WTC11 (cell line): ENCODE measurements at regions not wholly inside any gene's neighbourhood (a gene's known extent, or its start where the extent isn't known, plus 50 kb on each side); places are given as distances from the start of the nearest gene placed in this dataset.
"Not testable (repeated sequence)": the region's sequence is repeated elsewhere in the genome, so short reads cannot be mapped to it uniquely, and the experiment has no call there.

ENCODE experiments used
- ATAC-seq: fragments of 200-7000 bp; cut with Tn5 transposase; 2 replicates; pipeline ENCODE4 v1.10.0; 2021; ENCODE audit warnings: mild to moderate bottlenecking, moderate library complexity
- CTCF ChIA-PET: fragments of 300-600 bp; sonication (Branson Sonifier 250); formaldehyde crosslinking; loops from one replicate; lab custom pipeline; 2021; ENCODE audit warnings: antibody characterized with exemption; lab: Charles Lee
- POLR2A ChIA-PET: fragments of 350-600 bp; sonication (Branson Sonifier 250); formaldehyde crosslinking; loops from one replicate; lab custom pipeline; 2021; ENCODE audit warnings: antibody characterized with exemption; lab: Charles Lee
- DNase-seq: peaks from one replicate; pipeline ENCODE4 v3.0.0; 2021; ENCODE audit warnings: low spot score
- H3K27ac Mint-ChIP-seq: 2 replicates; pipeline ENCODE4 v1.8.0; 2021; ENCODE audit warnings: mixed read lengths
- H3K27me3 Mint-ChIP-seq: 2 replicates; pipeline ENCODE4 v1.8.0; 2021; ENCODE audit warnings: low read depth, mild to moderate bottlenecking, moderate library complexity, mixed read lengths
- H3K36me3 Mint-ChIP-seq: 2 replicates; pipeline ENCODE4 v1.8.0; 2021; ENCODE audit warnings: mixed read lengths
- H3K4me1 Mint-ChIP-seq: 2 replicates; pipeline ENCODE4 v1.8.0; 2022; ENCODE audit warnings: mixed read lengths
- H3K4me3 Mint-ChIP-seq: 2 replicates; pipeline ENCODE4 v1.8.0; 2021; ENCODE audit warnings: mild to moderate bottlenecking, moderate library complexity, mixed read lengths
- H3K9me3 Mint-ChIP-seq: 2 replicates; pipeline ENCODE4 v1.8.0; 2021; ENCODE audit warnings: mixed read lengths
- CREB1 ChIP-seq: sonication (generic); formaldehyde crosslinking; IDR thresholded peaks from 2 replicates; pipeline ENCODE4 v1.8.0; 2023; ENCODE audit warnings: mild to moderate bottlenecking, missing genetic modification reagents
- ESRRA ChIP-seq: sonication (generic); formaldehyde crosslinking; IDR thresholded peaks from 2 replicates; pipeline ENCODE4 v1.8.1; 2022; ENCODE audit warnings: mild to moderate bottlenecking, missing genetic modification reagents, borderline replicate concordance
- GRHL2 ChIP-seq: fragments of 250-450 bp; sonication (Bioruptor Pico); IDR thresholded peaks from 2 replicates; pipeline ENCODE4 v1.8.0; 2022; ENCODE audit warnings: mild to moderate bottlenecking, moderate library complexity; ENCODE audit not compliant: insufficient replicate concordance, severe bottlenecking
- KAT7 ChIP-seq: sonication (generic); formaldehyde crosslinking; IDR thresholded peaks from 2 replicates; pipeline ENCODE4 v1.8.1; 2023; ENCODE audit warnings: missing genetic modification reagents, mild to moderate bottlenecking, borderline replicate concordance
- NFE2L1 ChIP-seq: sonication (generic); formaldehyde crosslinking; IDR thresholded peaks from 2 replicates; pipeline ENCODE4 v1.8.1; 2023; ENCODE audit warnings: missing genetic modification reagents
- TCF7 ChIP-seq: sonication (generic); formaldehyde crosslinking; IDR thresholded peaks from 2 replicates; pipeline ENCODE4 v1.8.0; 2022; ENCODE audit warnings: mild to moderate bottlenecking, low read depth, missing genetic modification reagents, moderate library complexity
- TP53 ChIP-seq: sonication (generic); formaldehyde crosslinking; IDR thresholded peaks from 2 replicates; pipeline ENCODE4 v1.8.1; 2023; ENCODE audit warnings: mild to moderate bottlenecking, missing genetic modification reagents
- ZNF416 ChIP-seq: fragments of 250-450 bp; sonication (Bioruptor Pico); IDR thresholded peaks from 2 replicates; pipeline ENCODE4 v1.9.0; 2021; ENCODE audit warnings: mild to moderate bottlenecking, inconsistent platforms
- TF ChIP-seq, protein P1 (sequence below): sonication (generic); formaldehyde crosslinking; IDR thresholded peaks from 2 replicates; pipeline ENCODE4 v1.8.1; 2022; ENCODE audit warnings: low read depth, mild to moderate bottlenecking, moderate library complexity, missing genetic modification reagents, borderline replicate concordance
- TF ChIP-seq, protein P2 (sequence below): sonication (generic); formaldehyde crosslinking; IDR thresholded peaks from 2 replicates; pipeline ENCODE4 v1.8.1; 2022; ENCODE audit warnings: missing genetic modification reagents, borderline replicate concordance
- TF ChIP-seq, protein P3 (sequence below): sonication (generic); formaldehyde crosslinking; IDR thresholded peaks from 2 replicates; pipeline ENCODE4 v1.8.1; 2023; ENCODE audit warnings: mild to moderate bottlenecking, missing genetic modification reagents
- TF ChIP-seq, protein P4 (sequence below): sonication (generic); formaldehyde crosslinking; IDR thresholded peaks from 2 replicates; pipeline ENCODE4 v1.8.1; 2023; ENCODE audit warnings: mild to moderate bottlenecking, missing genetic modification reagents, moderate library complexity
- TF ChIP-seq, protein P5 (sequence below): sonication (generic); formaldehyde crosslinking; IDR thresholded peaks from 2 replicates; pipeline ENCODE4 v1.8.1; 2023; ENCODE audit warnings: mild to moderate bottlenecking, moderate library complexity, missing genetic modification reagents
- TF ChIP-seq, protein P6 (sequence below): sonication (generic); formaldehyde crosslinking; IDR thresholded peaks from 2 replicates; pipeline ENCODE4 v1.8.1; 2022; ENCODE audit warnings: mild to moderate bottlenecking, moderate library complexity, missing genetic modification reagents
- TF ChIP-seq, protein P7 (sequence below): fragments of 250-450 bp; sonication (Bioruptor Pico); IDR thresholded peaks from 2 replicates; pipeline ENCODE4 v2.1.2; 2022; ENCODE audit warnings: mild to moderate bottlenecking, moderate library complexity

DNA sequence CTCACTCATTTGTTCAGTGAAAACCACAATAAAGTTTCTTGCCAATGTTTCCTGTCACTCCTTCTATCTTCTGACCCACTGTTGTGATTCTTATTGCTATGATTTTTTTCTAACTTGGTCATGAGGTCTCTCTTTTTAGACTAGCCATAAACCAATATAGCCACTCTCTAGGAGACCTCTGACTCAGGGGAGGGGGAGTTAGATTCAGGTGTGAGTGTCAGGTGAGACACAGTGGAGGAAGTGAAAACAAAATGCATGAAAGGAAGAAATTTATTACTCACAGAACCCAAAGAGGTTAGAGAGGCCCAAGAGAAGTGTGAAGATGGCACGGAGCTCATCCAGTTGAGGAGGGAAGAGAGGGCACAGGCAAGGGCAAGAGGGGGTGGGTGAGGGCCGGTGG, 94.4 kb upstream of the PRSS3 start:
- ATAC-seq, POLR2A ChIA-PET, H3K9me3 Mint-ChIP-seq, H3K36me3 Mint-ChIP-seq, DNase-seq, H3K4me3 Mint-ChIP-seq, H3K27me3 Mint-ChIP-seq, CTCF ChIA-PET, H3K27ac Mint-ChIP-seq: not testable (repeated sequence)
- peaks cover 17% of the 10 kb centered on the region for H3K4me1 Mint-ChIP-seq

DNA sequence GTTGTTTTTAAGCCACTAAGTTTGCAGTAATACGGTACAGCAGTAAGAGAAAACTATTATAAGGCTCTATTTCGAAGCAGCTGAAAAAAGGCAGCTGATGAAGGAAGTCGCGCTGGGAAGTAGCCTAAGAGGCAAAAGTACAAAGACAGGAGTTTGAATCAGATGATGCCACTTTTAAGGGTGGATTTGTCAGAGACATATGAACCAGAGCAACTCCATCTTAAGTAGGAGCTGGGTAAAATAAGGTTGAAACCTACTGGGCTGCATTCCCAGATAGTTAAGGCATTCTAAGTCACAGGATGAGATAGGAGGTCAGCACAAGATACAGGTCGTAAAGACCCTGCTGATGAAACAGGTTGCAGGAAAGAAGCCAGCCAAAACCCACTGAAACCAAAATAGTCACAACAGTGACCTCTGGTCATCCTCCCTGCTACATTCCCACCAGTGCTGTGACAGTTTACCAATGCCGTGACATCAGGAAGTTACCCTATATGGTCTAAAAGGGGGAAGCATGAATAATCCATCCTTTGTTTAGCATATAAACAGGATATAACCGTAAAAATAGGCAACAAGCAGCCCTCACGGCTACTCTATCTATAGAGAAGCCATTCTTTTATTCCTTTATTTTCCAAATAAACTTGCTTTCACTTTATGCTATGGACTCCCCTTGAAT, 91.8 kb upstream of the PRSS3 start:
- H3K4me3 Mint-ChIP-seq: no peak overlapping the region
- peaks cover 20% of the 10 kb centered on the region for H3K9me3 Mint-ChIP-seq
- CTCF ChIA-PET: interaction anchor here (1.1 to 1.2 kb wide), 2 partner anchors 16 to 18 kb away, joined by 3 read pairs; no protein-coding TSS in a partner anchor

DNA sequence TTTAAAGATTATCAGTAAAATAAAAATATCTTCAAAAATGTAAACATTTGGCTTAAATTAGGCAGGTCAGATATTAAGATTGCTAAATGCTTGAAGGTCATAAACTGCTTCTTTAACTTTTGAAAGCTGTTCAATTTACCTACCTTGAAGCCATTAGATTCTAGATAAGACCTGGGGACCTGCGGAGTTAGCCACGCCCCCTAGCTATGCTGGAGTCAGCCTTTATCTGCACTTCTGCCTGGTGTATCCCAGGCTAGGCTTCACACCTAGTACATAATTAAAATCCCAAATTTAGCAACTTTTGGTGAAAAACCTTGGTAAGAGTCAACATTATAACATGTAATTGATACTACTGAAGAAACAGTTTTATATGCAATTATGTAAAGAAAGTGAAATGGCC, 89.9 kb upstream of the PRSS3 start:
- CTCF ChIA-PET: interaction anchor here (0.6 to 1.2 kb wide), 4 partner anchors 14 to 129 kb away, joined by 3 to 4 read pairs (median 3); no protein-coding TSS in a partner anchor

More for the DNA sequence above, 91.8 kb upstream of the PRSS3 start:
- Mint-ChIP-seq H3K36me3 (peaks cover 15% of the 10 kb centered on the region), H3K27ac (no peak overlapping the region), H3K27me3 (peaks cover 2% of the 10 kb centered on the region; the same call in 1 of the 2 replicates), H3K4me1 (peaks cover 8% of the 10 kb centered on the region)
- TF ChIP-seq, protein P1, sequence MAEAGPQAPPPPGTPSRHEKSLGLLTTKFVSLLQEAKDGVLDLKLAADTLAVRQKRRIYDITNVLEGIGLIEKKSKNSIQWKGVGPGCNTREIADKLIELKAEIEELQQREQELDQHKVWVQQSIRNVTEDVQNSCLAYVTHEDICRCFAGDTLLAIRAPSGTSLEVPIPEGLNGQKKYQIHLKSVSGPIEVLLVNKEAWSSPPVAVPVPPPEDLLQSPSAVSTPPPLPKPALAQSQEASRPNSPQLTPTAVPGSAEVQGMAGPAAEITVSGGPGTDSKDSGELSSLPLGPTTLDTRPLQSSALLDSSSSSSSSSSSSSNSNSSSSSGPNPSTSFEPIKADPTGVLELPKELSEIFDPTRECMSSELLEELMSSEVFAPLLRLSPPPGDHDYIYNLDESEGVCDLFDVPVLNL: no peak
- TF ChIP-seq, protein P2, sequence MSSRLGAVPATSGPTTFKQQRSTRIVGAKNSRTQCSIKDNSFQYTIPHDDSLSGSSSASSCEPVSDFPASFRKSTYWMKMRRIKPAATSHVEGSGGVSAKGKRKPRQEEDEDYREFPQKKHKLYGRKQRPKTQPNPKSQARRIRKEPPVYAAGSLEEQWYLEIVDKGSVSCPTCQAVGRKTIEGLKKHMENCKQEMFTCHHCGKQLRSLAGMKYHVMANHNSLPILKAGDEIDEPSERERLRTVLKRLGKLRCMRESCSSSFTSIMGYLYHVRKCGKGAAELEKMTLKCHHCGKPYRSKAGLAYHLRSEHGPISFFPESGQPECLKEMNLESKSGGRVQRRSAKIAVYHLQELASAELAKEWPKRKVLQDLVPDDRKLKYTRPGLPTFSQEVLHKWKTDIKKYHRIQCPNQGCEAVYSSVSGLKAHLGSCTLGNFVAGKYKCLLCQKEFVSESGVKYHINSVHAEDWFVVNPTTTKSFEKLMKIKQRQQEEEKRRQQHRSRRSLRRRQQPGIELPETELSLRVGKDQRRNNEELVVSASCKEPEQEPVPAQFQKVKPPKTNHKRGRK (CRISPR knock-in tag): no peak
- TF ChIP-seq, protein P3, sequence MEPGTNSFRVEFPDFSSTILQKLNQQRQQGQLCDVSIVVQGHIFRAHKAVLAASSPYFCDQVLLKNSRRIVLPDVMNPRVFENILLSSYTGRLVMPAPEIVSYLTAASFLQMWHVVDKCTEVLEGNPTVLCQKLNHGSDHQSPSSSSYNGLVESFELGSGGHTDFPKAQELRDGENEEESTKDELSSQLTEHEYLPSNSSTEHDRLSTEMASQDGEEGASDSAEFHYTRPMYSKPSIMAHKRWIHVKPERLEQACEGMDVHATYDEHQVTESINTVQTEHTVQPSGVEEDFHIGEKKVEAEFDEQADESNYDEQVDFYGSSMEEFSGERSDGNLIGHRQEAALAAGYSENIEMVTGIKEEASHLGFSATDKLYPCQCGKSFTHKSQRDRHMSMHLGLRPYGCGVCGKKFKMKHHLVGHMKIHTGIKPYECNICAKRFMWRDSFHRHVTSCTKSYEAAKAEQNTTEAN (CRISPR knock-in tag): no peak
- no peak for TF ChIP-seq TP53
- no peak for TF ChIP-seq ESRRA
- no peak for TF ChIP-seq KAT7 (CRISPR knock-in tag)
- TF ChIP-seq CREB1: no peak
- no peak for TF ChIP-seq TCF7 (CRISPR knock-in tag)
- no peak for TF ChIP-seq NFE2L1
- no peak for TF ChIP-seq ZNF416
- TF ChIP-seq, protein P4, sequence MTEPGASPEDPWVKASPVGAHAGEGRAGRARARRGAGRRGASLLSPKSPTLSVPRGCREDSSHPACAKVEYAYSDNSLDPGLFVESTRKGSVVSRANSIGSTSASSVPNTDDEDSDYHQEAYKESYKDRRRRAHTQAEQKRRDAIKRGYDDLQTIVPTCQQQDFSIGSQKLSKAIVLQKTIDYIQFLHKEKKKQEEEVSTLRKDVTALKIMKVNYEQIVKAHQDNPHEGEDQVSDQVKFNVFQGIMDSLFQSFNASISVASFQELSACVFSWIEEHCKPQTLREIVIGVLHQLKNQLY (CRISPR knock-in tag): no peak
- TF ChIP-seq, protein P5, sequence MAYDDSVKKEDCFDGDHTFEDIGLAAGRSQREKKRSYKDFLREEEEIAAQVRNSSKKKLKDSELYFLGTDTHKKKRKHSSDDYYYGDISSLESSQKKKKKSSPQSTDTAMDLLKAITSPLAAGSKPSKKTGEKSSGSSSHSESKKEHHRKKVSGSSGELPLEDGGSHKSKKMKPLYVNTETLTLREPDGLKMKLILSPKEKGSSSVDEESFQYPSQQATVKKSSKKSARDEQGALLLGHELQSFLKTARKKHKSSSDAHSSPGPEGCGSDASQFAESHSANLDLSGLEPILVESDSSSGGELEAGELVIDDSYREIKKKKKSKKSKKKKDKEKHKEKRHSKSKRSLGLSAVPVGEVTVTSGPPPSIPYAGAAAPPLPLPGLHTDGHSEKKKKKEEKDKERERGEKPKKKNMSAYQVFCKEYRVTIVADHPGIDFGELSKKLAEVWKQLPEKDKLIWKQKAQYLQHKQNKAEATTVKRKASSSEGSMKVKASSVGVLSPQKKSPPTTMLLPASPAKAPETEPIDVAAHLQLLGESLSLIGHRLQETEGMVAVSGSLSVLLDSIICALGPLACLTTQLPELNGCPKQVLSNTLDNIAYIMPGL: no peak
- TF ChIP-seq, protein P6, sequence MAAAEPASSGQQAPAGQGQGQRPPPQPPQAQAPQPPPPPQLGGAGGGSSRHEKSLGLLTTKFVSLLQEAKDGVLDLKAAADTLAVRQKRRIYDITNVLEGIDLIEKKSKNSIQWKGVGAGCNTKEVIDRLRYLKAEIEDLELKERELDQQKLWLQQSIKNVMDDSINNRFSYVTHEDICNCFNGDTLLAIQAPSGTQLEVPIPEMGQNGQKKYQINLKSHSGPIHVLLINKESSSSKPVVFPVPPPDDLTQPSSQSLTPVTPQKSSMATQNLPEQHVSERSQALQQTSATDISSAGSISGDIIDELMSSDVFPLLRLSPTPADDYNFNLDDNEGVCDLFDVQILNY (CRISPR knock-in tag): no peak
- TF ChIP-seq, protein P7, sequence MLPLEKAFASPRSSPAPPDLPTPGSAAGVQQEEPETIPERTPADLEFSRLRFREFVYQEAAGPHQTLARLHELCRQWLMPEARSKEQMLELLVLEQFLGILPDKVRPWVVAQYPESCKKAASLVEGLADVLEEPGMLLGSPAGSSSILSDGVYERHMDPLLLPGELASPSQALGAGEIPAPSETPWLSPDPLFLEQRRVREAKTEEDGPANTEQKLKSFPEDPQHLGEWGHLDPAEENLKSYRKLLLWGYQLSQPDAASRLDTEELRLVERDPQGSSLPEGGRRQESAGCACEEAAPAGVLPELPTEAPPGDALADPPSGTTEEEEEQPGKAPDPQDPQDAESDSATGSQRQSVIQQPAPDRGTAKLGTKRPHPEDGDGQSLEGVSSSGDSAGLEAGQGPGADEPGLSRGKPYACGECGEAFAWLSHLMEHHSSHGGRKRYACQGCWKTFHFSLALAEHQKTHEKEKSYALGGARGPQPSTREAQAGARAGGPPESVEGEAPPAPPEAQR (CRISPR knock-in tag): no peak
- TF ChIP-seq GRHL2: no peak
- DNase-seq (no peak), ATAC-seq (no peak)
- POLR2A ChIA-PET: no interaction called here

More for the DNA sequence above, 89.9 kb upstream of the PRSS3 start:
- POLR2A ChIA-PET, H3K4me3 Mint-ChIP-seq, H3K27ac Mint-ChIP-seq, DNase-seq, ATAC-seq, H3K27me3 Mint-ChIP-seq: not testable (repeated sequence)
- Mint-ChIP-seq H3K4me1 (peaks cover 22% of the 10 kb centered on the region), H3K36me3 (peaks cover 15% of the 10 kb centered on the region), H3K9me3 (peaks cover 20% of the 10 kb centered on the region)
